ENCODE measurements at regions not wholly inside any gene's neighbourhood (a gene's known extent, or its start where the extent isn't known, plus 50 kb on each side); places are given as distances from the start of the nearest gene placed in this dataset.

DNA sequence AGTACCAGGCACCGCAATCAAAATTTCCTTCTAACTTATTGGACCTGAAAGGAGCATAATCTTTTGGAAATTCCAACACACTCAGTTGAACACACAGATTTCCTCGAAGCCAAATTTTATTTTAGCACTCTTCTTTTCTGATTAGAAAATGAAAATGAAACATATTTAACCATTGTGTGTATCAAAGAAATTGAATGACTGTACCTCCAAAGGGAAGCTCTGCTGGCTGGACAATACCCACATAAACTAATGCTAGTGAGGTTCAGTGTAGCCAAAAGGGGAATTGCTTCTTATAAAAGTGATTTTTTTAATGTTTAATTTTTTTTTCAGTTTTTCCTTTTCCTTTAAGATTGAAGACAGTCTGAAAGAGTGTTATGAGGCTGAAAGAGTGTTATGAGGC lies 239.6 kb upstream of the NREP start:
- H3K27me3 Mint-ChIP-seq: peaks cover 0 to 15% (median 5%) of the 10 kb centered on the region in 5 donors
- no peak for DNase-seq
- H3K36me3 Mint-ChIP-seq: peaks cover 0 to 4% (median 2%) of the 10 kb centered on the region in 3 donors
- no peak overlapping the region for H3K4me3 Mint-ChIP-seq
- no peaks in the 10 kb centered on the region for H3K4me1 Mint-ChIP-seq
- no peak overlapping the region for H3K27ac Mint-ChIP-seq
- ATAC-seq: no peak
- peaks cover 0 to 3% (median 0%) of the 10 kb centered on the region in 9 donors for H3K9me3 Mint-ChIP-seq
- POLR2A ChIA-PET: no interaction called here

DNA sequence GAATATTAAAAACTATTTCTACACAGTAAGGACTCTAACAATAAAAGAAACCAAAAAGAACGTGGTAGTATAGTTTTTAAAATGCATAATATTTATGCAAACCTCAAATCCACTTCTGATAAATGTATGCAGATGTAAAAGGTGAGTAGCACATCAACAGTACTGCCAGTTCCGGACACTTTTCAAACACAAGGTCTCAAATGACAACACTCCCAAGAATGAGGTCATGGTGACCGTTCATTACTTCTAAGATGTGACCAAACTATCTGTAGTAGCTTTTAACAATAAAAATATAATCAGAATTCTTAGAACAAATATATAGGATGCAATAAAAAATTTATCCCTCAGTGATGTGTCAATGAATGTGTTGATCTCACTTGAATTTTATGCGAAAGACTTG lies 238.7 kb upstream of the NREP start:
- H3K9me3 Mint-ChIP-seq: peaks cover 0 to 3% (median under 1%) of the 10 kb centered on the region in 9 donors
- peaks cover 0 to 4% (median 2%) of the 10 kb centered on the region in 3 donors for H3K36me3 Mint-ChIP-seq
- POLR2A ChIA-PET: no interaction called here
- H3K27me3 Mint-ChIP-seq: peaks cover 0 to 15% (median 5%) of the 10 kb centered on the region in 5 donors
- H3K4me1 Mint-ChIP-seq: no peaks in the 10 kb centered on the region
- no peak for ATAC-seq
- no peak overlapping the region for H3K27ac Mint-ChIP-seq
- DNase-seq: no peak
- no peak overlapping the region for H3K4me3 Mint-ChIP-seq

DNA sequence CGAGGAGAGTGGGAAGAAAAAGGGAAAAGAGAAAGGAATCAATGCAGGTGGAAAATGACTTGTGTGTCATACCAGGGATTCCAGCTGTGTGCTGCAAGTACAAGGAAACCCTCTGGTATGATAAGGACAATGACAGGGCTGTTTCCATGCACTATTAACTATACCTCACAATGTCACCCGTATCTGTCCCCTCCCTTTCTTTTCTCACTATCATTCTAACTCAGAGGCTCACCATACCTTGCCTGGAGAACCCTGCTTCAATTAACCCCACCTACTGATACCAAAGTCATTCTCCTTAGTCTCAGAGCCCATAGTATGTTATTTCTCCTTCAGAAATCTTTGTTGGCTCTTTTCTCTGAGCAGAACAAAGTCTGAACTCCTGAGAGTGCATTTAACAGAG lies 236.2 kb upstream of the NREP start:
- no peaks in the 10 kb centered on the region for H3K4me1 Mint-ChIP-seq
- peaks cover 0 to 21% (median 6%) of the 10 kb centered on the region in 9 donors for H3K9me3 Mint-ChIP-seq
- no peak overlapping the region for H3K27ac Mint-ChIP-seq
- H3K4me3 Mint-ChIP-seq: no peak overlapping the region
- peaks cover 0 to 10% (median 2%) of the 10 kb centered on the region in 3 donors for H3K36me3 Mint-ChIP-seq
- peaks cover 0 to 9% (median 4%) of the 10 kb centered on the region in 5 donors for H3K27me3 Mint-ChIP-seq
- DNase-seq (no peak), ATAC-seq (no peak)
- POLR2A ChIA-PET: no interaction called here

DNA sequence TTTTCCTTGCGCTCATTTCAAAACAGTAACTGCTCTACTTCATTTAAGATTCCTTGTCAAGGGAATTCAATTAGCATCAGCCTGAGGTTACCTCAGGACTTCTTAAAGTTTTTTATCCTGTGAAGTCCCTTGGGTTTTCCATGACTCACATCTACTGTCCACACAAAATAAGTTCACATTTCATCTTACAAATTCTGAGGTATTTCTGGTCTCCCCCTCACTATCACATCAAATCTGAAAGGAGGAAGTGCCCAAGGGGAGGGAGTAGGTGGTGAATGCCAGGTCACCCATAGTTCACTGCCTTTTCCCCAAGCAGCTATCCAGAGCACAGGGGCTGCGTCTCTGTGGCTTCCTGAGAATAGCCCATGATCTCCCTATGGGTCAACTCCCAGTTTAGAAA lies 227.1 kb upstream of the NREP start:
- DNase-seq: no peak
- H3K36me3 Mint-ChIP-seq: no peaks in the 10 kb centered on the region
- no peak overlapping the region for H3K4me3 Mint-ChIP-seq
- H3K4me1 Mint-ChIP-seq: no peaks in the 10 kb centered on the region
- no peak overlapping the region for H3K27ac Mint-ChIP-seq
- no peak for ATAC-seq
- peaks cover 0 to 17% (median 3%) of the 10 kb centered on the region in 9 donors for H3K9me3 Mint-ChIP-seq
- H3K27me3 Mint-ChIP-seq: no peaks in the 10 kb centered on the region
- POLR2A ChIA-PET: no interaction called here

DNA sequence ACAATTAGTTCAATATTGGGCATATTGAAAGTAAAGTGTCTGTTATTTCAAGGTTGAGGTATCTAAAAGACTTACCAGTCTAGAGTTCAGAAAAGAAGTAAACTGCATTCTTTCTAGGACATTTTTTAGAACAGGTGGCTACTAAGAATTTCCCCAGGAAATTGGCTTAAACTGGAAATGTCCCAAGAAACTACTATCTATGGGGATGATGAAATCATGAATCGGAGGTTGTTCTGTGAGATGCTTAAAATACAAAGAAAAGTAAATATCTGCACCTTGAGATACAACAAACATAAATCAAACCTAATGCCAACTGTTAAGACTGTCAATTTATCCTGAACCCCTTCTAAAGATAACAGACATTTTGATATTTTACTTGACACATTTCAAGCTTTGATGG lies 226.5 kb upstream of the NREP start:
- ATAC-seq: no peak
- POLR2A ChIA-PET: no interaction called here
- Mint-ChIP-seq H3K4me1 (no peaks in the 10 kb centered on the region), H3K4me3 (no peak overlapping the region), H3K9me3 (peaks cover 0 to 13% (median 3%) of the 10 kb centered on the region in 9 donors), H3K36me3 (no peaks in the 10 kb centered on the region), H3K27ac (no peak overlapping the region), H3K27me3 (no peaks in the 10 kb centered on the region)
- no peak for DNase-seq

- POLR2A ChIA-PET: no interaction called here
- H3K27ac Mint-ChIP-seq: no peak overlapping the region
- no peaks in the 10 kb centered on the region for H3K36me3 Mint-ChIP-seq
- H3K9me3 Mint-ChIP-seq: no peaks in the 10 kb centered on the region
- no peak for ATAC-seq
- no peaks in the 10 kb centered on the region for H3K4me1 Mint-ChIP-seq
- peaks cover 0 to 12% (median 2%) of the 10 kb centered on the region in 5 donors for H3K27me3 Mint-ChIP-seq
- no peak for DNase-seq
- H3K4me3 Mint-ChIP-seq: no peak overlapping the region
These were observed 220.4 kb upstream of the NREP start for GRCh38 chr5:111977436-111977829.

GRCh38 chr5:111976705-111977435 lies 219.9 kb upstream of the NREP start:
- POLR2A ChIA-PET: no interaction called here
- H3K9me3 Mint-ChIP-seq: no peaks in the 10 kb centered on the region
- peaks cover 0 to 12% (median 2%) of the 10 kb centered on the region in 5 donors for H3K27me3 Mint-ChIP-seq
- H3K27ac Mint-ChIP-seq: no peak overlapping the region
- ATAC-seq: no peak
- no peaks in the 10 kb centered on the region for H3K4me1 Mint-ChIP-seq
- DNase-seq: no peak
- no peak overlapping the region for H3K4me3 Mint-ChIP-seq
- no peaks in the 10 kb centered on the region for H3K36me3 Mint-ChIP-seq

DNA sequence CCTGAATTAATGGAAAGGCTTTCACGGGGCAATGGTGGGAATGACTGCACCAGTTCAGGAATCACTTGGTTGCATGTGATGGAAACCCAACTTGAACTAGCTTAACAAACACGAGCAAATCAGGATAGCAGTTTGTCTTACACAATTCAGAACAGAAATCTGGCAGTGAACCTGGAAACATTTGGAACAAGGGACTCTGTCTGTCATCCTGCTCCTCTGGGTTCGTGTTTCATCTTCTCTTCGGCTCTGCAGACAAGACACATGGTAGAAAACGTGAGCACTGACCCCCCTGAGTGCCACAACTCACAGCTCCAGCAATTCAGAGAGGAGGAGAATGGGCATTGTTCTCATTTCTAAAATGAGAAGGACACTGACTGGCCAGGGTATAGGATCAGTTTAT lies 218.1 kb upstream of the NREP start:
- H3K4me1 Mint-ChIP-seq: no peaks in the 10 kb centered on the region
- H3K9me3 Mint-ChIP-seq: peaks cover 0 to 2% (median 0%) of the 10 kb centered on the region in 9 donors
- H3K4me3 Mint-ChIP-seq: no peak overlapping the region
- POLR2A ChIA-PET: no interaction called here
- no peaks in the 10 kb centered on the region for H3K36me3 Mint-ChIP-seq
- H3K27me3 Mint-ChIP-seq: peaks cover 1 to 20% (median 3%) of the 10 kb centered on the region in 5 donors
- DNase-seq: no peak
- no peak overlapping the region for H3K27ac Mint-ChIP-seq
- ATAC-seq: no peak

- ATAC-seq: no peak
- no peak for DNase-seq
- H3K36me3 Mint-ChIP-seq: no peaks in the 10 kb centered on the region
- peaks cover 2 to 20% (median 3%) of the 10 kb centered on the region in 5 donors for H3K27me3 Mint-ChIP-seq
- no peak overlapping the region for H3K27ac Mint-ChIP-seq
- POLR2A ChIA-PET: no interaction called here
- H3K4me3 Mint-ChIP-seq: no peak overlapping the region
- no peaks in the 10 kb centered on the region for H3K4me1 Mint-ChIP-seq
- H3K9me3 Mint-ChIP-seq: peaks cover 0 to 4% (median 0%) of the 10 kb centered on the region in 9 donors
These were observed 217.0 kb upstream of the NREP start for GRCh38 chr5:111973961-111974360.

- Mint-ChIP-seq H3K4me1 (no peaks in the 10 kb centered on the region), H3K4me3 (no peak overlapping the region), H3K27me3 (peaks cover 2 to 20% (median 3%) of the 10 kb centered on the region in 5 donors), H3K9me3 (peaks cover 0 to 4% (median 0%) of the 10 kb centered on the region in 9 donors), H3K27ac (no peak overlapping the region), H3K36me3 (no peaks in the 10 kb centered on the region)
- DNase-seq: no peak
- ATAC-seq: no peak
- POLR2A ChIA-PET: no interaction called here
These were observed 215.6 kb upstream of the NREP start for GRCh38 chr5:111972548-111972947.

DNA sequence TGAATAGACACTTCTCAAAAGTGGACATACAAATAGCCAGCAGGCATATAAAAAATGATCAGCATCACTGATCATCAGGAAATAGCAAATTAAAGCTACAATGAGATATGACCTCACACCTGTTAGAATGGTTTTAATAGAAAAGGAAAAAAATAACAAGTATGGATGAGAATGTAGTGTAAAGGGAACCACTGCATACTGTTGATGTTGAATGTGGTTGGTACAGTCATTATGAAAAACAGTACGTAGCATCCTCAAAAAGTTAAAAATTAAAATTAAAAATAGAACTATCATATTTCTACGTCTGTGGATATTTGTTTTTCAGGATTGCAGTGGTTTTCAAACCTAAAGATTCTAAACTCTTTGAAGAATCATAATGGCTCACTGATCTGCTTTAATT lies 215.1 kb upstream of the NREP start:
- POLR2A ChIA-PET: no interaction called here
- Mint-ChIP-seq H3K9me3 (peaks cover 0 to 4% (median 0%) of the 10 kb centered on the region in 9 donors), H3K36me3 (no peaks in the 10 kb centered on the region), H3K27me3 (peaks cover 2 to 20% (median 3%) of the 10 kb centered on the region in 5 donors), H3K27ac (no peak overlapping the region), H3K4me1 (no peaks in the 10 kb centered on the region), H3K4me3 (no peak overlapping the region)
- DNase-seq (no peak), ATAC-seq (no peak)

- DNase-seq (no peak), ATAC-seq (no peak)
- Mint-ChIP-seq H3K4me3 (no peak overlapping the region), H3K27ac (no peak overlapping the region), H3K4me1 (peaks cover 0 to 3% (median 0%) of the 10 kb centered on the region in 4 donors), H3K27me3 (peaks cover 0 to 8% (median 4%) of the 10 kb centered on the region in 5 donors), H3K36me3 (no peaks in the 10 kb centered on the region), H3K9me3 (peaks cover 0 to 4% (median 0%) of the 10 kb centered on the region in 9 donors)
- POLR2A ChIA-PET: no interaction called here
These were observed 211.5 kb upstream of the NREP start for GRCh38 chr5:111968459-111968858.

- Mint-ChIP-seq H3K36me3 (no peaks in the 10 kb centered on the region), H3K27ac (no peak overlapping the region), H3K9me3 (peaks cover 0 to 4% (median 0%) of the 10 kb centered on the region in 9 donors), H3K4me3 (no peak overlapping the region), H3K27me3 (peaks cover 0 to 8% (median 4%) of the 10 kb centered on the region in 5 donors), H3K4me1 (peaks cover 0 to 7% (median 0%) of the 10 kb centered on the region in 4 donors)
- no peak for DNase-seq
- POLR2A ChIA-PET: no interaction called here
- no peak for ATAC-seq
These were observed 210.5 kb upstream of the NREP start for GRCh38 chr5:111967463-111967862.

- H3K4me3 Mint-ChIP-seq: no peak overlapping the region
- H3K36me3 Mint-ChIP-seq: no peaks in the 10 kb centered on the region
- no peak for ATAC-seq
- H3K27ac Mint-ChIP-seq: no peak overlapping the region
- H3K27me3 Mint-ChIP-seq: peaks cover 0 to 4% (median 3%) of the 10 kb centered on the region in 5 donors
- H3K4me1 Mint-ChIP-seq: peaks cover 0 to 14% (median 0%) of the 10 kb centered on the region in 4 donors
- DNase-seq: no peak
- POLR2A ChIA-PET: no interaction called here
- peaks cover 0 to 4% (median 0%) of the 10 kb centered on the region in 9 donors for H3K9me3 Mint-ChIP-seq
These were observed 209.3 kb upstream of the NREP start for GRCh38 chr5:111966290-111966689.
